Uterus (tissue), 3 donors: ENCODE measurements at regions not wholly inside any gene's neighbourhood (a gene's known extent, or its start where the extent isn't known, plus 50 kb on each side); places are given as distances from the start of the nearest gene placed in this dataset.

Experiments used
- DNase-seq, 2 donors: peaks; one replicate each; pipeline ENCODE4 v3.0.0-alpha.2; 2019 to 2020
- H3K27ac ChIP-seq, 2 donors: fragments of 200-600 bp; sonication (generic); 1 replicate in 1 of 2; 2 replicates in 1 of 2; pipeline ENCODE4 v1.5.1; 2016 to 2018
- H3K27me3 ChIP-seq, 2 donors: fragments of 200-600 bp; sonication (generic); one replicate each; pipeline ENCODE4 v1.5.1; 2018 to 2019; ENCODE audit warnings: control low read depth in 1 of 2
- H3K36me3 ChIP-seq, 2 donors: fragments of 200-600 bp; sonication (generic); one replicate each; pipeline ENCODE4 v1.5.1; 2019; ENCODE audit warnings: control low read depth in 1 of 2
- H3K4me1 ChIP-seq, 2 donors: fragments of 200-600 bp; sonication (generic); one replicate each; pipeline ENCODE4 v1.5.1; 2018 to 2019; ENCODE audit warnings: control low read depth in 1 of 2
- H3K4me3 ChIP-seq, 2 donors: fragments of 200-600 bp; sonication (generic); 1 replicate in 1 of 2; 2 replicates in 1 of 2; pipeline ENCODE4 v1.5.1; 2018 to 2019; ENCODE audit warnings: mild to moderate bottlenecking in 1 of 2
- H3K9me3 ChIP-seq, 2 donors: fragments of 200-600 bp; sonication (generic); one replicate each; pipeline ENCODE4 v1.5.1; 2019; ENCODE audit warnings: control low read depth in 1 of 2
- POLR2A ChIP-seq, 2 donors: fragments of 450-650 bp; IDR thresholded peaks; one replicate each; pipeline ENCODE4 v1.6.1; 2016; ENCODE audit warnings: antibody characterized with exemption in 2 of 2, mild to moderate bottlenecking in 1 of 2, moderate library complexity in 1 of 2
- intact Hi-C: fragments of 100-400 bp; cut with DNase I; formaldehyde crosslinking; loops from one replicate; pipeline ENCODE4 v1.15.1; 2023; ENCODE audit warnings: low total_unique reads
- TF ChIP-seq, protein P1 (sequence below), 4 experiments: fragments of 200-600 bp in 2 of 4; fragments of 450-650 bp in 2 of 4; sonication (generic) in 2 of 4; IDR thresholded peaks; one replicate each; pipeline ENCODE4 v1.5.1; 2016 to 2019; ENCODE audit warnings: antibody characterized with exemption in 4 of 4, mild to moderate bottlenecking in 2 of 4, moderate library complexity in 1 of 4
- donor health status: DM: yes; HTN: yes; CAD: no.

DNA sequence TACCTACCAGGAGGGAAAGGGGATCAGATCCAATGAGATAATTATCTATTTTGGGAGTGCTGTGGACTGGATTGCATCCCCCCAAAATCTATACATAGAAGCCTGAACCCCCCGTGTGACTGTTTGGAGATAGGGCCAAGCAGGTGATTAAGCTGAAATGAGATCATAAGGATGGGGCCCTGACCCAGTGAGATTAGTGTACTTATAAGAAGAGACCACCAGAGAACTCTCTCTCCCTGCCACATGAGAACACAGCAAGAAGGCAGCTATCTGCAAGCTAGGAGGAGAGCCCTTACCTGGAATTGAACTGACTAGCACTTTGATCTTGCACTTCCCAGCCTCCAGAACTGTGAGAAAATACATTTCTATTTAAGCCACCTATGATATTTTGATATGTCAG is 132.2 kb upstream of the NOX3 start:
- no peaks in the 10 kb centered on the region for H3K27me3 ChIP-seq
- no peak overlapping the region for H3K4me3 ChIP-seq
- no peak overlapping the region for H3K27ac ChIP-seq
- no peak for DNase-seq
- no peaks in the 10 kb centered on the region for H3K36me3 ChIP-seq
- H3K4me1 ChIP-seq, result no peaks in the 10 kb centered on the region
- H3K9me3 ChIP-seq, result no peaks in the 10 kb centered on the region
- TF ChIP-seq POLR2A (IDR thresholded peaks at IDR 0.05), result no peak
- TF ChIP-seq, protein P1, sequence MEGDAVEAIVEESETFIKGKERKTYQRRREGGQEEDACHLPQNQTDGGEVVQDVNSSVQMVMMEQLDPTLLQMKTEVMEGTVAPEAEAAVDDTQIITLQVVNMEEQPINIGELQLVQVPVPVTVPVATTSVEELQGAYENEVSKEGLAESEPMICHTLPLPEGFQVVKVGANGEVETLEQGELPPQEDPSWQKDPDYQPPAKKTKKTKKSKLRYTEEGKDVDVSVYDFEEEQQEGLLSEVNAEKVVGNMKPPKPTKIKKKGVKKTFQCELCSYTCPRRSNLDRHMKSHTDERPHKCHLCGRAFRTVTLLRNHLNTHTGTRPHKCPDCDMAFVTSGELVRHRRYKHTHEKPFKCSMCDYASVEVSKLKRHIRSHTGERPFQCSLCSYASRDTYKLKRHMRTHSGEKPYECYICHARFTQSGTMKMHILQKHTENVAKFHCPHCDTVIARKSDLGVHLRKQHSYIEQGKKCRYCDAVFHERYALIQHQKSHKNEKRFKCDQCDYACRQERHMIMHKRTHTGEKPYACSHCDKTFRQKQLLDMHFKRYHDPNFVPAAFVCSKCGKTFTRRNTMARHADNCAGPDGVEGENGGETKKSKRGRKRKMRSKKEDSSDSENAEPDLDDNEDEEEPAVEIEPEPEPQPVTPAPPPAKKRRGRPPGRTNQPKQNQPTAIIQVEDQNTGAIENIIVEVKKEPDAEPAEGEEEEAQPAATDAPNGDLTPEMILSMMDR (IDR thresholded peaks at IDR 0.05), result no peak
- intact Hi-C loops, result no loop called here

DNA sequence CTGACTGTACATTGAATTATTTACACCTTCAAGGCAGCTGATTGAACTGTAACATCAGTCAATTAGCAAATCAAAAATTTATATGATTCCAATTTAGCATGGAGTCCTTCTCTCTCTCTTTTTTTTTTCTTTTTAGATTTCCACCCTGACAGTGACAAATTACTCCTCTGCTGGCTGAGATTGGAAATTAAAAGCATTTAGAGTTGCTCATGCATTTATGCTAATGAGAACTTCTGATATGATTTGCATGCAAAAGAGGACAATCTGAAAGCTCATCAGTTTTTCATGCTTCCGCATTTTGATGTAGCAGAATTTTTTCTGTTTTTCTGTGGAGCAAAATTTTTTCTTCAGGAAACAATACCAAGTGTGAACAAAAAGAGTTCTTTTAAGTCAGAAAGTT is 130.5 kb upstream of the NOX3 start:
- Histone ChIP-seq H3K27me3 (no peaks in the 10 kb centered on the region), H3K9me3 (no peaks in the 10 kb centered on the region), H3K4me3 (no peak overlapping the region), H3K27ac (no peak overlapping the region), H3K4me1 (no peaks in the 10 kb centered on the region), H3K36me3 (no peaks in the 10 kb centered on the region)
- no peak for DNase-seq
- intact Hi-C loops, result no loop called here
- no peak for TF ChIP-seq POLR2A (IDR thresholded peaks at IDR 0.05)
- TF ChIP-seq, protein P1 (IDR thresholded peaks at IDR 0.05), result no peak

DNA sequence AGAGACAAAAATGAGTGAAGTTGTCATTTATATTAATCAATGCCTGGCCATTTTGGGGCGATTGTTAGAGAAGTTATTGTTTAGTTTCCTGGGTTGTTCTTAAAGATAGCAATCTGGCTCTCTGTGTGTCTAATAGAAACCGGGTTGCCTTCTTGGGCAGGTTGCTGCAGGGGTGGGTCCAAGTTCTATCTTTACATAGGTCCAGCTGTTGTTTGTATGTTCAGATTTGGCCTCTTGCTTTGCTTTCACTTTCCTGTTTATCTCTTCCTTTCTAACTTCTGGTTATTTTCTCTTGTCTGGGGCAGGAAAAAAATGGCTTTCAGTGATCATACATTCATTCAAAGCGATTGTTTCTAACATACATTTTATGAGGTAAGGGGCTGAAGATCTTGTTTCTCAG is 128.4 kb upstream of the NOX3 start:
- no peaks in the 10 kb centered on the region for H3K9me3 ChIP-seq
- no peak for DNase-seq
- no peaks in the 10 kb centered on the region for H3K4me1 ChIP-seq
- no peak overlapping the region for H3K27ac ChIP-seq
- intact Hi-C loops, result no loop called here
- H3K27me3 ChIP-seq, result no peaks in the 10 kb centered on the region
- H3K4me3 ChIP-seq, result no peak overlapping the region
- no peaks in the 10 kb centered on the region for H3K36me3 ChIP-seq
- no peak for TF ChIP-seq POLR2A (IDR thresholded peaks at IDR 0.05)
- TF ChIP-seq, protein P1 (IDR thresholded peaks at IDR 0.05), result no peak

DNA sequence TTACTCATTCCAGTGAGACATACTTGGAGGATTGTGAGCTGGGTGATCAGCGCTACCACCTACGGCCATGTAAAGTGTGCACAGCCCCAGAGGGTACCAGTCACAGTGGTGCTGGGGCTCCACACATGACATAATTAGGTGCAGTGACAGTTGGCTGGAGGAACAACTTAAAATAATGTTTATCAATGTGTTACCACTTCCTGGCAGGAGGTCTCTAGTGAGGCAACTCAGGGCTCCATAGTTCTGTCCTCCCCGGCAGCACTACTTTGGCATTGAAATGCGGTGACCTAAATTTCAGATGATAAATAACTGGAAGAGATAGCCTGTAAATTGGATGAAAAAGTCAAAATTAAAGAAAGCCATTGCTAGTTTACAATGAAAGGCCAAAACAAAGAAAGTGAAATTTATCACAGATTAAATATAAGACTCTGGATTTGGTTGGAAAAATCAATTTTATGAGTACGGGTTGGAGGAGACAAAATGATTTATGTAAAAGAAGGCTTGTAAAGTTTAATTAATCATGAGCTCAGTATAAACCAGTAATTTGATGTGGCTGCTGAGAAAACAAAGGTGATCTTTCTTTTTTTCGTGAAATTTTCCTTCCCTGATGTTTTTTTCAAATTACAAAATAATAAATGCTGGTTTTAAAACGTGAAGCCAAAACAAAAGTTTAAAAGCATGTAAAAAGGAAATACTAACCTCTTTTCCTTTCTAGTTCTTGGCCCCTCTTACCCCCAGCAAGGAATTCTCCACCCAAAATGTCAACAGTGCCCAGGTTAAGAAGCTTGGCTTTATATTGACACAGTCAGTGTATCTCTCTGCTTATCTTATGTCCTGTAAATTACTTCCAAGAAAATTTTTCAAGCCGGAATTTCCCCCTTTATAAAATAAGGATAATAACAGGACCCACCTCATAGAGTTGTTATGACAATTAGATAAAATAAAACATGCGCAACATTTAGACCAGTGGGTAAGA is 126.7 kb upstream of the NOX3 start:
- H3K27ac ChIP-seq, result no peak overlapping the region
- intact Hi-C loops, result no loop called here
- TF ChIP-seq, protein P1 (IDR thresholded peaks at IDR 0.05), result no peak
- TF ChIP-seq POLR2A (IDR thresholded peaks at IDR 0.05), result no peak
- no peaks in the 10 kb centered on the region for H3K36me3 ChIP-seq
- H3K9me3 ChIP-seq, result no peaks in the 10 kb centered on the region
- no peak for DNase-seq
- no peaks in the 10 kb centered on the region for H3K4me1 ChIP-seq
- no peak overlapping the region for H3K4me3 ChIP-seq
- H3K27me3 ChIP-seq, result no peaks in the 10 kb centered on the region

DNA sequence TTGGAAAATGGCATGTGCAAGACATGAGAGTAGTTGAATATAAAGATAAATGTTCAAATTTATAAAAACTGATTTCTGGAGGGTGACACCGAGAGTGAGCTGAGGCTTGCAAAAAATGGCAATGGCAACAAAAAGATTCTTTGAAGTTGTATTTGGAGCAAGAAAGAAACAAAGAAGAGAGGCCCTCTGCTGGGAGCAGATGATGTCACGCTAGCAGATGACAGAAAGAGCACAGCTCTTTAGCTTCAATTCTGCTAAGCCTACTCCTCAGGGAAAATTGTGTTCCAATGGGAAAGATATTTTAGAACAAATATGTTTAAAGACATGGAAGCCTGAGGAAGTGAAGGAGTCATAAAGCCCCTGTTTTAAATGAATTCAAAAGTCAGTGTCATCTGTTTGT is 125.3 kb upstream of the NOX3 start:
- no peaks in the 10 kb centered on the region for H3K36me3 ChIP-seq
- no peaks in the 10 kb centered on the region for H3K4me1 ChIP-seq
- H3K27me3 ChIP-seq, result no peaks in the 10 kb centered on the region
- TF ChIP-seq, protein P1 (IDR thresholded peaks at IDR 0.05), result no peak
- no peak for TF ChIP-seq POLR2A (IDR thresholded peaks at IDR 0.05)
- no peak overlapping the region for H3K4me3 ChIP-seq
- no peak overlapping the region for H3K27ac ChIP-seq
- no peak for DNase-seq
- H3K9me3 ChIP-seq, result no peaks in the 10 kb centered on the region
- intact Hi-C loops, result no loop called here
